HFFc6 (cell line): ENCODE measurements at regions not wholly inside any gene's neighbourhood (a gene's known extent, or its start where the extent isn't known, plus 50 kb on each side); places are given as distances from the start of the nearest gene placed in this dataset.

Experiments used
- DNase-seq: peaks from one replicate; pipeline ENCODE4 v3.0.0-alpha.2; 2018
- H3K27ac Mint-ChIP-seq: 2 replicates; pipeline ENCODE4 v1.8.0; 2020; ENCODE audit warnings: mild to moderate bottlenecking, mixed read lengths
- H3K27me3 Mint-ChIP-seq: 2 replicates; pipeline ENCODE4 v1.8.0; 2021; ENCODE audit warnings: mild to moderate bottlenecking, moderate library complexity, mixed read lengths; ENCODE audit not compliant: insufficient read depth
- H3K36me3 Mint-ChIP-seq: 2 replicates; pipeline ENCODE4 v1.8.0; 2021; ENCODE audit warnings: low read depth, mixed read lengths
- H3K4me1 Mint-ChIP-seq: 2 replicates; pipeline ENCODE4 v1.8.0; 2020; ENCODE audit warnings: low read depth, mixed read lengths
- H3K4me3 Mint-ChIP-seq: 2 replicates; pipeline ENCODE4 v1.8.0; 2020; ENCODE audit warnings: mild to moderate bottlenecking, moderate library complexity, mixed read lengths
- H3K9me3 Mint-ChIP-seq: 2 replicates; pipeline ENCODE4 v1.8.0; 2020; ENCODE audit warnings: mild to moderate bottlenecking, mixed read lengths
- CTCF ChIP-seq: fragments of 200-600 bp; sonication (generic); IDR thresholded peaks from 2 replicates; pipeline ENCODE4 v1.5.0; 2021; ENCODE audit warnings: antibody characterized with exemption, mild to moderate bottlenecking

GRCh38 chr2:236342951-236343350 is 78.7 kb upstream of the ASB18 start:
- no peak overlapping the region for H3K27ac Mint-ChIP-seq
- no peak for TF ChIP-seq CTCF

GRCh38 chr2:236343400-236344161 is 79.4 kb upstream of the ASB18 start:
- TF ChIP-seq CTCF = peak; percentile 90
- Mint-ChIP-seq H3K27ac (no peak overlapping the region), H3K9me3 (no peaks in the 10 kb centered on the region), H3K4me1 (no peaks in the 10 kb centered on the region), H3K36me3 (no peaks in the 10 kb centered on the region), H3K27me3 (peaks cover 17% of the 10 kb centered on the region), H3K4me3 (no peak overlapping the region)
- DNase-seq = peak; percentile 75

More at GRCh38 chr2:236342951-236343350, 78.7 kb upstream of the ASB18 start:
- H3K9me3 Mint-ChIP-seq = no peaks in the 10 kb centered on the region; the same call in 1 of the 2 replicates
- no peaks in the 10 kb centered on the region for H3K36me3 Mint-ChIP-seq
- H3K27me3 Mint-ChIP-seq = peaks cover 15% of the 10 kb centered on the region
- H3K4me1 Mint-ChIP-seq = no peaks in the 10 kb centered on the region
- DNase-seq = no peak
- H3K4me3 Mint-ChIP-seq = no peak overlapping the region

- no peak for TF ChIP-seq CTCF
- no peaks in the 10 kb centered on the region for H3K4me1 Mint-ChIP-seq
- H3K4me3 Mint-ChIP-seq = no peak overlapping the region
- no peak for DNase-seq
- H3K27ac Mint-ChIP-seq = no peak overlapping the region
- no peaks in the 10 kb centered on the region for H3K36me3 Mint-ChIP-seq
- H3K9me3 Mint-ChIP-seq = no peaks in the 10 kb centered on the region
- H3K27me3 Mint-ChIP-seq = peaks cover 23% of the 10 kb centered on the region
Observed at GRCh38 chr2:236344446-236344845, 80.2 kb upstream of the ASB18 start.

GRCh38 chr2:236345081-236345714 is 81.0 kb upstream of the ASB18 start:
- H3K4me3 Mint-ChIP-seq = no peak overlapping the region
- no peak for TF ChIP-seq CTCF
- H3K4me1 Mint-ChIP-seq = no peaks in the 10 kb centered on the region

GRCh38 chr2:236346366-236346765 is 82.2 kb upstream of the ASB18 start:
- no peak for DNase-seq
- Mint-ChIP-seq H3K27me3 (peaks cover 23% of the 10 kb centered on the region), H3K4me3 (no peak overlapping the region), H3K27ac (no peak overlapping the region), H3K4me1 (no peaks in the 10 kb centered on the region), H3K9me3 (no peaks in the 10 kb centered on the region), H3K36me3 (no peaks in the 10 kb centered on the region)
- TF ChIP-seq CTCF = no peak

More at GRCh38 chr2:236345081-236345714, 81.0 kb upstream of the ASB18 start:
- no peak for DNase-seq
- H3K27ac Mint-ChIP-seq = no peak overlapping the region
- H3K27me3 Mint-ChIP-seq = peaks cover 24% of the 10 kb centered on the region
- no peaks in the 10 kb centered on the region for H3K9me3 Mint-ChIP-seq
- no peaks in the 10 kb centered on the region for H3K36me3 Mint-ChIP-seq
